Thoracic aorta (tissue), 2 donors: ENCODE measurements at regions not wholly inside any gene's neighbourhood (a gene's known extent, or its start where the extent isn't known, plus 50 kb on each side); places are given as distances from the start of the nearest gene placed in this dataset.

Experiments used
- ATAC-seq: fragments of 150-250 bp; one replicate; pipeline ENCODE4 v1.8.0; 2017; ENCODE audit warnings: low read depth; ENCODE audit not compliant: insufficient number of reproducible peaks, low FRiP score
- DNase-seq: peaks from one replicate; pipeline ENCODE4 v3.0.0-alpha.2; 2020; ENCODE audit warnings: low spot score
- H3K27ac ChIP-seq, 2 donors: fragments of 200-600 bp; sonication (generic); 1 replicate in 1 of 2; 2 replicates in 1 of 2; pipeline ENCODE4 v1.5.1; 2016; ENCODE audit warnings: mild to moderate bottlenecking in 2 of 2, moderate library complexity in 2 of 2
- H3K27me3 ChIP-seq: fragments of 200-600 bp; sonication (generic); replicated peaks from 2 replicates; pipeline ENCODE4 v1.6.0; 2016; ENCODE audit warnings: mild to moderate bottlenecking; ENCODE audit not compliant: insufficient read depth
- H3K36me3 ChIP-seq: fragments of 200-600 bp; sonication (generic); one replicate; pipeline ENCODE4 v1.5.1; 2016
- H3K4me1 ChIP-seq, 2 donors: fragments of 200-600 bp; sonication (generic); 1 replicate in 1 of 2; 2 replicates in 1 of 2; pipeline versions ENCODE4 v1.5.1 to v1.6.0; 2016; ENCODE audit warnings: low read depth in 2 of 2, mild to moderate bottlenecking in 1 of 2; ENCODE audit not compliant: control insufficient read depth in 1 of 2
- H3K4me3 ChIP-seq: fragments of 200-600 bp; sonication (generic); 2 replicates; pipeline ENCODE4 v1.5.1; 2016; ENCODE audit warnings: mild to moderate bottlenecking
- H3K9me3 ChIP-seq: fragments of 200-600 bp; sonication (generic); 2 replicates; pipeline ENCODE4 v1.5.1; 2016
- TF ChIP-seq, protein P1 (sequence below): fragments of 200-600 bp; sonication (generic); IDR thresholded peaks from one replicate; pipeline ENCODE4 v1.5.1; 2019; ENCODE audit warnings: antibody characterized with exemption

DNA sequence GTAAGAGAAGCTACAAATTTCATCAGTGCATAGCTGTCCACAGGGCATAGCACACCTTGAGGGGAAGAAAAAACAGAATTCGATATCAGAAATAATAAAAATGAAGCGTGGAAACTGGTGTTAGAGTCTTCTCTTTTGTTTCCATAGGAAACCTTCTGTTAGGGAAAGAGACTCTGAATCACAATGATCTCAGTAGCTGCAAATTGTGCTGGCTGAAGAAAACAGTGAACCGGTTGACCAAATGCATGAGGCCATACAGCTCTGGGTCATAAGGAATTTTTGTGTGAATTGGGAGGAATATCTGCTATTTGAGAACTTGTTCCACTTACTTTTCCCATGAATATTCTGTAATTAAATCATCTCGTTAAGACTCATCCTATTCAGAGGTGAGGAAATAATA lies 580.2 kb upstream of the NECTIN3 start:
- no peak for DNase-seq
- Histone ChIP-seq H3K4me3 (no peak overlapping the region), H3K27me3 (no peaks in the 10 kb centered on the region), H3K27ac (no peak overlapping the region), H3K36me3 (no peaks in the 10 kb centered on the region), H3K4me1 (no peaks in the 10 kb centered on the region), H3K9me3 (peaks cover 12% of the 10 kb centered on the region)
- TF ChIP-seq, protein P1, sequence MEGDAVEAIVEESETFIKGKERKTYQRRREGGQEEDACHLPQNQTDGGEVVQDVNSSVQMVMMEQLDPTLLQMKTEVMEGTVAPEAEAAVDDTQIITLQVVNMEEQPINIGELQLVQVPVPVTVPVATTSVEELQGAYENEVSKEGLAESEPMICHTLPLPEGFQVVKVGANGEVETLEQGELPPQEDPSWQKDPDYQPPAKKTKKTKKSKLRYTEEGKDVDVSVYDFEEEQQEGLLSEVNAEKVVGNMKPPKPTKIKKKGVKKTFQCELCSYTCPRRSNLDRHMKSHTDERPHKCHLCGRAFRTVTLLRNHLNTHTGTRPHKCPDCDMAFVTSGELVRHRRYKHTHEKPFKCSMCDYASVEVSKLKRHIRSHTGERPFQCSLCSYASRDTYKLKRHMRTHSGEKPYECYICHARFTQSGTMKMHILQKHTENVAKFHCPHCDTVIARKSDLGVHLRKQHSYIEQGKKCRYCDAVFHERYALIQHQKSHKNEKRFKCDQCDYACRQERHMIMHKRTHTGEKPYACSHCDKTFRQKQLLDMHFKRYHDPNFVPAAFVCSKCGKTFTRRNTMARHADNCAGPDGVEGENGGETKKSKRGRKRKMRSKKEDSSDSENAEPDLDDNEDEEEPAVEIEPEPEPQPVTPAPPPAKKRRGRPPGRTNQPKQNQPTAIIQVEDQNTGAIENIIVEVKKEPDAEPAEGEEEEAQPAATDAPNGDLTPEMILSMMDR = no peak
- no peak for ATAC-seq

DNA sequence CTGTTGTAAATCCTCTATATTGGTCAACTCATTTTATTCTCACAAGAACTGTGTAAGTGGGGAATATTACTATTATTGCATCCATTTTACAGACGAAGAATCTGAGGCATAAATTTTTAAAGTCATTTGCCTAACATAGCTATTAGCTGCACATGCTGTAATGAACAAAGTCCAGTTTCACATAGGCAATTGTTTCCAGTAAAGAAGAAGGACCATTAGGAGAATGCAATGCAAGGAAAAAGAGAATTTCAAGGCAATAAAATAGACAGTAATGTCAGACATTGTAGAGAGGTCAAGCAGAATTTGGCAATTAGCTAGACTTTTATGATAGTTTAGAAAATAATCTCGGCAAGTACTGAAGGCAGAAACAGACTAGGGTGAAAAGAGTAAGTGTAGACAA lies 578.7 kb upstream of the NECTIN3 start:
- DNase-seq = no peak
- Histone ChIP-seq H3K36me3 (no peaks in the 10 kb centered on the region), H3K27ac (no peak overlapping the region), H3K4me3 (no peak overlapping the region), H3K9me3 (peaks cover 3% of the 10 kb centered on the region), H3K4me1 (no peaks in the 10 kb centered on the region), H3K27me3 (no peaks in the 10 kb centered on the region)
- no peak for ATAC-seq
- TF ChIP-seq, protein P1 = no peak

DNA sequence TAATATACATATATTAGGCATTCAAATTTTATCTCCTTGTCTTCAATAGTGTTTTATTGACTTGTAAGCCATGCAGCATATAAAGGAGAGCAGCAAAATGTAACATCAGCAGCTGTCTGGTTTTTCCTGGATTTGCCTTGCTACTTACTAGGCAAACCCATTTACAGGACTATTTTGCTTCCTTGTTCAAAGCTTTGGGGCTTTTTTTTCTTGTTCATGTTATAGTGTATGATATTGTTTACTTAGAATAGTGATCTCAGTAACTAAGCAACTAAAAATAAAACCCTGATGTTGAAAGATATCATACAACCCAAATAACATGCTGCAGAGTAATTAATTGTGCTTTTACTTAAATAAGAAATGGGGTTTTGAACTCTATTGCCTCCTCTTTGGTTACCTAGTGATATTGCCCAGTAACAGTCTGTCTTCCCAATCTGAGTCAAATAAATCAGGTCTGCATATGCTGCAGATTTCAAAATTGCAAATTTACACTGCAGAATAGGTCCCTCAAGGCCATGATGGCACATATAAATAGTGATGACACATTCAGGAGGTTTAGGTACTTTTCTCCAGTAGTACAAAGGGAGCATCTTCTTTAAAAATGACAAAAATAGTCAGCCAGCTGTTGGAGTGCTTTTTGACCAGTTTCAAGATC lies 578.1 kb upstream of the NECTIN3 start:
- Histone ChIP-seq H3K27ac (no peak overlapping the region), H3K4me1 (no peaks in the 10 kb centered on the region), H3K4me3 (no peak overlapping the region), H3K9me3 (no peaks in the 10 kb centered on the region), H3K36me3 (no peaks in the 10 kb centered on the region), H3K27me3 (no peaks in the 10 kb centered on the region)
- no peak for ATAC-seq
- TF ChIP-seq, protein P1 = no peak
- no peak for DNase-seq

DNA sequence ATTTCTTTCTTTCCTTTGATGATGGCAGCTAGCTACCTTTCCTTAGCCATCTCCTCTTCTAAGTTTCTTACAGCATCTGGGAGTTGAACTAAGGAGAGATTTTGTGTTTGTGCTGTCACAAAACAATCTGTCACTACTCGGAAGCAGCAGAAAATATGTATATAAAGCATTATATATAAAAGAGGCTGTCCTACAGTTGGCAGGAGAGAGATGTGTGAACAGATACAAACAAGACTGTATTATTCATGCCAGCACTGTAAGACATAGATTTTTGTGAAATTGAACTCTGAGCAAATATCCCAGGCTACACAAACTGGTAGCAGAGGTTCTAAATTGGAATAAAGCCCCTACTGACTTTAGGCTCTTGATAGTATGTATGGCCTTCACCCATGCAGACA lies 577.5 kb upstream of the NECTIN3 start:
- ATAC-seq (no peak), DNase-seq (no peak)
- H3K27ac ChIP-seq = no peak overlapping the region
- no peaks in the 10 kb centered on the region for H3K4me1 ChIP-seq
- H3K9me3 ChIP-seq = no peaks in the 10 kb centered on the region
- no peaks in the 10 kb centered on the region for H3K27me3 ChIP-seq
- H3K4me3 ChIP-seq = no peak overlapping the region
- TF ChIP-seq, protein P1 = no peak
- no peaks in the 10 kb centered on the region for H3K36me3 ChIP-seq

DNA sequence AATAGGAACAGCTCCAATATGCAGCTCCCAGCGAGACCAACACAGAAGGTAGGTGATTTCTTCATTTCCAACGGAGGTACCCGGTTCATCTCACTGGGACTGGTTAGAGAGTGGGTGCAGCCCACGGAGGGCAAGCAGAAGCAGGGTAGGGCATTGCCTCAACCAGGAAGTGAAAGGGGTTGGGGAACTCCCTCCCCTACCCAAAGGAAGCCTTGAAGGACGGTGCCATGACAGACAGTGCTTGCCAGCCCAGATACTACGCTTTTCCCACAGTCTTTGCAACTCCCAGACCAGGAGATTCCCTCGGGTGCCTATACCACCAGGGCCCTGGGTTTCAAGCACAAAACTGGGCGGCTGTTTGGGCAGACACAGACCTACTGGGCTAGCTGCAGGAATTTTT lies 576.9 kb upstream of the NECTIN3 start:
- DNase-seq = no peak
- no peak overlapping the region for H3K4me3 ChIP-seq
- no peak overlapping the region for H3K27ac ChIP-seq
- no peaks in the 10 kb centered on the region for H3K36me3 ChIP-seq
- H3K9me3 ChIP-seq = no peaks in the 10 kb centered on the region
- H3K4me1 ChIP-seq = no peaks in the 10 kb centered on the region
- no peak for ATAC-seq
- H3K27me3 ChIP-seq = no peaks in the 10 kb centered on the region
- TF ChIP-seq, protein P1 = no peak
